Astrocyte (in vitro differentiated cells and primary cell): ENCODE measurements at regions not wholly inside any gene's neighbourhood (a gene's known extent, or its start where the extent isn't known, plus 50 kb on each side); places are given as distances from the start of the nearest gene placed in this dataset.

ENCODE experiments used
- CTCF ChIP-seq: IDR thresholded peaks from 2 replicates; pipeline ENCODE4 v1.5.1; 2011; ENCODE audit warnings: low read depth, mild to moderate bottlenecking, inconsistent platforms, low read length, moderate library complexity; ENCODE audit not compliant: insufficient read depth
- EZH2 ChIP-seq: IDR thresholded peaks from 2 replicates; pipeline ENCODE4 v1.6.1; 2012; ENCODE audit warnings: mild to moderate bottlenecking, low read length, inconsistent platforms; ENCODE audit not compliant: insufficient read depth

GRCh38 chr5:62964428-62964827, 385.8 kb downstream of the LRRC70 start:
- TF ChIP-seq CTCF (no peak), EZH2 (no peak)
